ENCODE measurements at regions not wholly inside any gene's neighbourhood (a gene's known extent, or its start where the extent isn't known, plus 50 kb on each side); places are given as distances from the start of the nearest gene placed in this dataset.

DNA sequence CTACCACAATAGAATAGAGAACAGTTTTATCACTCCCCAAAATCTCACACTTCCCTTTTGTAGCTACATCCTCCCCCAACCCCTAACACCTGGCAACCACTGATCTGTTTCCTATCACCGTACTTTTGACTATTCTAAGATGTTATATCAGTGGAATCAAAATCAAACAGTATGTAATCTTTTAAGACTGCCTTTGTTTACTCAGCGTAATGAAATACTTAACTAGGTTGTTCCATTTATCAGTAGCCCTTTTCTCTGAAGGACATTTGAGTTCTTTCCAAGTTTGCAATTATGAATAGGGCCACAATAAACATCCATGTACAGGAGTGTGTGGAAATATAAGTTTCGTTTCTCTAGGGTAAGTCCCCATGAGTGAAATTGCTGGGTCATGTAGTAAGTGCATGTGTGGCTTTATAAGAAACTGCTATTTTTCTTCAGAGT lies 372.3 kb downstream of the SV2B start (continued):
- TF ChIP-seq E2F8 (IDR thresholded peaks at IDR 0.05; ENCODE audit: low read depth, partially characterized antibody) (no peak), ZNF79 (CRISPR knock-in tag; IDR thresholded peaks at IDR 0.05; ENCODE audit: low read depth) (no peak), ZNF12 (CRISPR knock-in tag; IDR thresholded peaks at IDR 0.05) (no peak), CHCHD3 (CRISPR knock-in tag; IDR thresholded peaks at IDR 0.05) (no peak), MAFK (IDR thresholded peaks at IDR 0.05; ENCODE audit: low read length) (no peak), ZBTB17 (CRISPR knock-in tag; IDR thresholded peaks at IDR 0.05) (no peak), ZNF764 (CRISPR knock-in tag; IDR thresholded peaks at IDR 0.05; ENCODE audit: low read depth) (no peak), PRMT5 (CRISPR knock-in tag; IDR thresholded peaks at IDR 0.05) (no peak), ADNP (tag; IDR thresholded peaks at IDR 0.05) (no peak), FOXK2 (conservative IDR thresholded peaks at IDR 0.05 in 1 of 2, IDR thresholded peaks at IDR 0.05 in 1 of 2; ENCODE audit: low read depth in 2 of 2) (0 out of 4 replicates have a peak, but pooled peaks of 1 of the 2 experiments have one; percentile 22), SRSF7 (optimal IDR thresholded peaks at IDR 0.05; ENCODE audit: low read depth, low read length) (no peak), ELF4 (CRISPR knock-in tag; IDR thresholded peaks at IDR 0.05) (no peak), SMARCB1 (IDR thresholded peaks at IDR 0.05; ENCODE audit: insufficient read length, low read depth) (no peak), NR1H2 (CRISPR knock-in tag; IDR thresholded peaks at IDR 0.05) (no peak), FOXM1 (IDR thresholded peaks at IDR 0.05; ENCODE audit: low read depth) (peak; percentile 49; the same call in 1 of the 2 replicates), FOXM1 (CRISPR knock-in tag; IDR thresholded peaks at IDR 0.05; ENCODE audit: low read depth) (no peak)
- TF ChIP-seq, protein P1, sequence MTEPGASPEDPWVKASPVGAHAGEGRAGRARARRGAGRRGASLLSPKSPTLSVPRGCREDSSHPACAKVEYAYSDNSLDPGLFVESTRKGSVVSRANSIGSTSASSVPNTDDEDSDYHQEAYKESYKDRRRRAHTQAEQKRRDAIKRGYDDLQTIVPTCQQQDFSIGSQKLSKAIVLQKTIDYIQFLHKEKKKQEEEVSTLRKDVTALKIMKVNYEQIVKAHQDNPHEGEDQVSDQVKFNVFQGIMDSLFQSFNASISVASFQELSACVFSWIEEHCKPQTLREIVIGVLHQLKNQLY (CRISPR knock-in tag; conservative IDR thresholded peaks at IDR 0.05): no peak
- TF ChIP-seq, protein P2, sequence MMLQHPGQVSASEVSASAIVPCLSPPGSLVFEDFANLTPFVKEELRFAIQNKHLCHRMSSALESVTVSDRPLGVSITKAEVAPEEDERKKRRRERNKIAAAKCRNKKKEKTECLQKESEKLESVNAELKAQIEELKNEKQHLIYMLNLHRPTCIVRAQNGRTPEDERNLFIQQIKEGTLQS (IDR thresholded peaks at IDR 0.05): no peak
- TF ChIP-seq, protein P2 (CRISPR knock-in tag; conservative IDR thresholded peaks at IDR 0.05): no peak
- TF ChIP-seq, protein P3, sequence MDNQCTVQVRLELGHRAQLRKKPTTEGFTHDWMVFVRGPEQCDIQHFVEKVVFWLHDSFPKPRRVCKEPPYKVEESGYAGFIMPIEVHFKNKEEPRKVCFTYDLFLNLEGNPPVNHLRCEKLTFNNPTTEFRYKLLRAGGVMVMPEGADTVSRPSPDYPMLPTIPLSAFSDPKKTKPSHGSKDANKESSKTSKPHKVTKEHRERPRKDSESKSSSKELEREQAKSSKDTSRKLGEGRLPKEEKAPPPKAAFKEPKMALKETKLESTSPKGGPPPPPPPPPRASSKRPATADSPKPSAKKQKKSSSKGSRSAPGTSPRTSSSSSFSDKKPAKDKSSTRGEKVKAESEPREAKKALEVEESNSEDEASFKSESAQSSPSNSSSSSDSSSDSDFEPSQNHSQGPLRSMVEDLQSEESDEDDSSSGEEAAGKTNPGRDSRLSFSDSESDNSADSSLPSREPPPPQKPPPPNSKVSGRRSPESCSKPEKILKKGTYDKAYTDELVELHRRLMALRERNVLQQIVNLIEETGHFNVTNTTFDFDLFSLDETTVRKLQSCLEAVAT (IDR thresholded peaks at IDR 0.05): no peak
- TF ChIP-seq, protein P4, sequence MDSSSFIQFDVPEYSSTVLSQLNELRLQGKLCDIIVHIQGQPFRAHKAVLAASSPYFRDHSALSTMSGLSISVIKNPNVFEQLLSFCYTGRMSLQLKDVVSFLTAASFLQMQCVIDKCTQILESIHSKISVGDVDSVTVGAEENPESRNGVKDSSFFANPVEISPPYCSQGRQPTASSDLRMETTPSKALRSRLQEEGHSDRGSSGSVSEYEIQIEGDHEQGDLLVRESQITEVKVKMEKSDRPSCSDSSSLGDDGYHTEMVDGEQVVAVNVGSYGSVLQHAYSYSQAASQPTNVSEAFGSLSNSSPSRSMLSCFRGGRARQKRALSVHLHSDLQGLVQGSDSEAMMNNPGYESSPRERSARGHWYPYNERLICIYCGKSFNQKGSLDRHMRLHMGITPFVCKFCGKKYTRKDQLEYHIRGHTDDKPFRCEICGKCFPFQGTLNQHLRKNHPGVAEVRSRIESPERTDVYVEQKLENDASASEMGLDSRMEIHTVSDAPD (CRISPR knock-in tag; IDR thresholded peaks at IDR 0.05): no peak
